ENCODE measurements at regions not wholly inside any gene's neighbourhood (a gene's known extent, or its start where the extent isn't known, plus 50 kb on each side); places are given as distances from the start of the nearest gene placed in this dataset.

DNA sequence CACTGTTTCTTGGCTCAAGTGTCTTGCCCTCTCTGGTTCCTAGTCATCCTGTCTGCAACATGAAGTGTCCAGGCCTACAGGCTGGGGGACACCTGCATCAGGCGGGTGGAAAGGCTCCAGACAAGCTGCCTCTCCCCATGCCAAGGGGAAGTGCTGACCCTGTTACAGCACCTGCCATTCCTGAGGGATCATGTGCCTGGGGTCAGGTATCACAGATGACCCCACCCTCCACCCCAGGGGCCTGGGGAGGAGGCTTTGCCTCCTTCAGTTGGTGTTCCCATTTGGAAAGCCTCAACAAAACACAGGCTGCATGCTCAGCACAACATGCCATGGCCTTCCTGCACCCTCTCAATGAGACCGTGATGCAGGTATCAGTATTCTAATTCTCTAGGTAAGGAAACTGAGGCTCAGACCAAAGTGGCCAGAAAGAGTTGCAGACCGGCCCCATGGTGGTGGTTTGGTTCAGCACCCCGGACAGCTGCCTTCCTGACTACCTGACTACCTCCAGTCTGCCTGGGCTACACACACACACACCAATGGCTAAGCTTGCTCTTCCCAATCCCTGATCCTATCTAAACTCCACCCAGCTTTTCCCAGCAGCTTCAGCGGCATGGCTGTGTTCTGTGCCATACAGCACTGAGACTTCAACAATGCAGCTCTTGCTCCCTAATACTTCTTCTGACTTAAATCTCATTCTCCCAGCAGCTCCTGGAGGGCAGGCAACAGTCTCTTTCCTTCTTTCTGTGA lies 69.7 kb upstream of the LINGO1 start:
- no peak for DNase-seq

DNA sequence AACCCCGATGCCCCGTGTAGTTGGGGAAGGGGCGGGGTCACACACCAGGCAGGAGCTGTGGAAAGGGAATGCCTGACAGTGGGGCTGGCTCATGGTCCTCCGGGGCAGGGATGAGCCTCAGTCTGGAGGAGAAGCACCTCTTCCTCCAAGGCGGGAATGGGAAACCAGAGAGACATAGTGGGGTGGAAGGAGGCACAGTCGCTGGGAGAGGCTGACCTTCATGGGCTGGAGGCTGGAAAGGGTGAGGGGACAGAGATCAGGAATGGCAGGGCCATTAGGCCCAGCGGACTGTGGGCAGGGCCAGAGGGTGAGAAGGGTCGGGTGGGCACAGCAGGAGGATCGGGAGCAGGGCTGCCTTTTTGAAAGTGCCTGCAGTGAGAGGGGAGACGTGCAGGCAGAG lies 65.8 kb upstream of the LINGO1 start:
- no peak for DNase-seq

DNA sequence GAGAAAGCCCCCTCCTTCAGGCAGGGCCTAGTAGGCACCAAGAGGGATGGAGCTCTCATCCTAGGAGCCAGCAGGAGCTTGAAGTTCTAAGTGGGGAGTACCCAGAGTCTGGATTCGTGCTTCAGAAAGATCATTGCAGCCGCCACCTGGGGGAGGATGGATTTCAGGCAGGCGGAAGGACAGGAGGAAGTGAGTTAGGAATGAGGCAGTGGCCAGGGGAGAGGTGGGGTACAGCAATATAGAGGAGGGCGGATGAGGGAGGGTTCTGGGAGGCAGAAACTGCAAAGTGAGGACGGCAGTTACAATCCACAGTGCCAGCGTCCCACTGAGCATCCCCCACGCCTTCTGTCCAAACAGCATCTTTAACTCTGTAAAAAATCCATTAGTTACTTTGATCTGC lies 65.2 kb upstream of the LINGO1 start:
- no peak for DNase-seq

DNA sequence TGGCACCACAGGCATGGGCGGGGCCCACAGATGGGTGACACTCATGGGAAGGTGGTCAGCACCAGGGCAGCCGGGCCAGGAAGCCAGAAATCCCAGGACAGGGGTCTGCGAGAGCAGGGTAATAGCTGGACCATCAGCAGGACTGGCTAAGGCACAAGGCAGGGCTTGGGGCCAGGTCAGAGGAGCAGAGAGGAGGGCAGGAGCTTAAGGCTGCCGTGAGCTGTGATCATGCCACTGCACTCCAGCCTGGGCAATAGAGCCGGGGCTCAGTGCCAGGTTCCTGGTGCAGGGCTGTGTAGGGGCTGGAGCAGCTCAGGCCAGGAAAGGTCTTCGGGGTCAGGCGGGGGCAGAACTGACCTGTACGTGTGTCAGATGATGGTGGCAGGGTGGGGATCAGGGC lies 64.2 kb upstream of the LINGO1 start:
- no peak for DNase-seq

DNA sequence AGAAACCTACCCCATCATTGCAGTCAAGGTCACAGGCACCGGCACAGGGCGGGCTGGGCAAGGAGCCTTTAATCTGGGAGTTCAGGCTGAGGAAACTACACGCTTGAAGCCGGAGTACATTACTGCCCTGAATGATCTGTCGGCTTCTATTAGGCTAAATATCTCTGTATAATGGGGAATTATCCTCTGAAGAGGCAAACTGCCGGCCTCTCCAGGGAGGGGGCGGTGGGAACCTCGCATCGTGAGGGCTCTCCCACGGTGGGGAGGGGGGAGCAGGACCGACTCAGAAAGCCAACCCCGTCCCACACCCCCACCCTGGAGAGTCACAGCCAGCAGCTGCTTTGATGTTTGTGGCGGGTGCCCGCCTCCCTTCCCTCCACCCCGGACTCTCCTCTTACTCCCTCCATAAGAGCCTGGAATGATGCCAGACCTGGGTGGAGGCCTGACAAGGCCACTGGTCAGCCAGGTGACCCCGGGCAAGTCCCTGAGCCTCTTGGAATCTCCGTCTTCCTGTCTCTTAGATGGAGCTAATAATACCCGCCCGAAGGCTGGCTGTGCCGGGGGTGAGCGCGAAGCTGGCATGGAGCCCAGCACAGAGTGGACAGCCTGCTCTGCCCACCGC lies 63.4 kb upstream of the LINGO1 start:
- DNase-seq, result no peak

DNA sequence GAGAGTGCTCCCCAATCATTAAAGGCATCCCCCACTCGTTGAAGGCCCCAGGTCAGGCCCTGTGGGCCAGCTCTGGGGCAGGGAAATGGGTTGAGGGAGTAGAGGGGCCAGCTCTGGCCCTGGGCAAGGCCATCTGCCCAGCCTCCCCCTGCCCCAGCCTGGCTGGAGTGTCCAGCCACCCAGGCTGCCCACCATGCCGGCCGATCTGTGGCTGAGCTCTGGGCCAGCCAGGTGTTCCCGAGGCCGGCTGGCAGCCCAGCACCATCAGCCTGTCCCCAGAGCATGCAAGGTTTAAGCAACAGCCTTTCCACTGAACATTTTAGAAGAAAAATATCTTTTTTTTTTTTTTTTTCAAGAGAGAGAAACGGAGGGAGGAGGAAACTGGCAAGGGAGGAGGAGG lies 62.8 kb upstream of the LINGO1 start:
- DNase-seq, result no peak

DNA sequence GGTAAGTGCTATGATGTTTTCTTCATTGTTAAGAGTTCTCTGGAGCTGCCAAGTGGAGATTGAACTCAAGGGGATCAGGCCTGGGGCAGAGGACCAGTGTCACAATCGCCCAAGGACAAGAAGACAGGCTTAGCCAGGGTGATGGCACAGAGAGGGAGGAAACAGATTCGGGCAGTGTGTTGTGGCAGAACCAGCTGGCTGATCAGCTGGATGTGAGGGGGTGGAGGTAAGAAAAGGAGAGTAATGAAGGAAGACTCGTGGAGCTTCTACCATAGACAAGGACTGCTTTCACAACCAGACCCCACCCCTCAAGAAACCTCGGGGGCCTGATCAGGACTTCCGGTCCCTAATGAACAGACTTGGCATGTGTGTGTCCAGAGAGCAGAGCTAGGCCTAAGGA lies 60.9 kb upstream of the LINGO1 start:
- no peak for DNase-seq

DNA sequence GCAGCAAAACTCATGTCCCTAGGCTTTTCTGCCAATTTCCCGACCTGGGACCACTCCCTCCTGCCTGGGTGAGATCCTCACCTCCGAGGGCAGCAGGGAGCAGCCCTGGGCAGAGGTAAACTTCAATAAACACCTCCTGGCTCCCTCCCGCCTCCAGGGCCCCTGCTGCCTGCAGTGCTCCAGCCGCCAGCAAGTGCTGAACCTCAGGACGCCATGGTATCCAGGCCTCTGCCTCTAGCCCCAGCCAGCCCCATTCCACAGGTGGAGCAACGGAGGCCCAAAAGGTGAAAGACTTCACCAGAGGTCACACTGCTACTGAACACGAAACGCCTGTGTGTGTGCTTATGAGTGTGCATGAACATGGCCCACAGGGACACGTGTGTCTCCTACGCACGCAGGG lies 59.9 kb upstream of the LINGO1 start:
- DNase-seq, result no peak

DNA sequence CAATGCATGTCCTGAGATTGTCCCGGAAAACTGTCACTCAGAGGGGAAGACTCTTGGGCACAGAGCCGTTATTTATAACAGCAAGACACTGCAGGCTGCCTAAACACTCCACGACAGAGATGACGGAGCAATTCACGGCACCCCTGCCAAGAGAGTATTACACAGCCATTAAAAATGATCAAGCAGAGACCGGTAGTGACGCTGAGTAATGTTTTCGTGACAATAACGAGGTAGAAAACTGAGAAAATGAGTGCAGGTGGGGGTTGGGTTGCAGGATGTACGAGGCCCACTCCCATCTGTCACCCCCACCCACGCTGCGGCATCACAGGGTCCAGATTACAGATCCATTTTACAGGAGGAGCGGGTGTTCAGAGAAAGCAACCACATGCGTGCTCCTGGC lies 58.9 kb upstream of the LINGO1 start:
- no peak for DNase-seq

DNA sequence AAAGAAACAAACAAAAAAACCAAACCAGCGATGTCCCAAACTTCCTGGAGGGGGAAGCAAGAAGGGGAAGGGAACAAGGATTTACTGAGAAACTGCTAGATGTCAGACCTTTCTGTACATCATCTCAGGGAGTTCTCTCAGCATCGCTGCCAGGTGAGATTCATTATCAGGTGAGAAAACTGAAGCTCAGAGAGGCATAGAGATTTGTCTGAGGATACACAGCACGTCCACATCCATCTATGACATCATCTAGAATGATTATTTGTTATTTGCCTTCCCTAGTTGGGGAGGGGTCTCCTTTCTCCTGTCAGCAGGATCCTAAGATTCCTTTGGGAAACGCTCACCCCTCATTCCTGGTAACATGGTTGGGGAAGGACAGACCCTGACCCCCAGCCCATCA lies 57.1 kb upstream of the LINGO1 start:
- DNase-seq, result no peak

DNA sequence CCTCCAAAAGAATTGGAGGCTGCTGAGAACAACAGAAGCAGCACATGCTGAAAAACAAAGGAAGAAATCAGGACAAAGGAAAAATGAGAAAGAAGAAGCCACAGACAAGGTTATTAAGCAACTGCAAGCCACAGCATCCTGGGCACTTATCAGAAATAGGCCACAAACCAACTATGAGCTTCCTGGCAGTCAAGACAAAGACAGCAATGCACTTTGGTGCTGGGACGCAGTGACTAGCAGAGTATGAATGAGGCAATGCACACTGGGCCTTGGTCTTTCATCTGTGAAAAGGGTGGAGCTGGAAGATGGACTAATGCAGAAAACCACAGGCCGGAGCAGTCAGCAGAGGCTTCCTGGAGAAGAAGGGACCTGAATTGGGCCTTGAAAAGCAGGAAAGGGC lies 56.0 kb upstream of the LINGO1 start:
- no peak for DNase-seq

DNA sequence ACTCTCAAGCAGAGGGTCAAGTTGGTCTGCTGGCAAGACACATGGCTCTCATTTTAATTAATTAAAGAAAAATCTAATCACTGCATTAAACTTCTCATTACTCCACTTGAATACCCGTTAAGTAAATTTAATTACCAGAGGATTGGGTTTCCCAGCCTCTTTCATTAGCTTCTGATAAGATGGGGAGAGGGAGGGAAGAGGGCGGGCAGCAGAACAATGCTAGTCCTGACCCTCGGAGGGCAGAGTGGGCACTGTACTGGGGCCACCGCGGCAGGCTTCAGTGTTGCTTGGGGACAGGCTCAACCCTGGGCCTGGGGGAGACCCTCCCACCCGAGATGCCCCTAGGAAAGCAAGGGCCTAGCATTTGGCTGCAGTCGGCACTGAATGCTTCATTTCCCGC lies 55.6 kb upstream of the LINGO1 start:
- no peak for DNase-seq

DNA sequence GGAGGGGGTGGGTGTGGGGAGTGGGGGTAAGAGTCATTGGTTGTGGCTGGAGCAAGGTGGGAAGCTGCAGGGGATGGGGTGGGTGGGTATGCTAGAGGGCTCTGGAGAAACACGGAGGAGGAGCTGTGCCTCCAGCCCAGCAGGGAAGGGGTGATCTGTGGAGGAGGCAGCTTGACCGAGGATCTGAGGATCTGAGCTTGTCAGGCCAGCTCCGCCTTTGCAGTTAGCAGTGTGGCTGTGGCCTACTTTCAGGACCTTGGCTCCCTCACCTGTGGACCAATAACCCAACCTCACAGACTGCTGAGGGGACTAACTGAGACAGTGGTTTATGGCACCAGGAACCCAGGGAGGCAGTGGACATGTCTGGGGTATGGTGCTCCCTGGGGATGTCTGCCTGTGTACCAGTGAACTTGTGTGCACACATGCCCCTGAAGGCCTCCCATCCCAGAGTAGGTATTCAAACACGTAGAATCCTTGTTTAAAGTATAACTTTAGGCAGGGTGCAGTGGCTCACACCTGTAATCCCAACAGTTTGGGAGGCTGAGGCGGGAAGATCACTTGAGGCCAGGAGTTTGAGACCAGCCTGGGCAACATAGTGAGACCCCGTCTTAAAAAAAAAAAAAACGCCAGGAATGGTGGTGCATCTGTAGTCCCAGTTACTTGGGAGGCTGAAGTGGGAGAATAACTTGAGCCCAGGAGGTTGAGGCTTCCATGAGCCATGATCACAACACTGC lies 52.5 kb upstream of the LINGO1 start:
- no peak for DNase-seq

DNA sequence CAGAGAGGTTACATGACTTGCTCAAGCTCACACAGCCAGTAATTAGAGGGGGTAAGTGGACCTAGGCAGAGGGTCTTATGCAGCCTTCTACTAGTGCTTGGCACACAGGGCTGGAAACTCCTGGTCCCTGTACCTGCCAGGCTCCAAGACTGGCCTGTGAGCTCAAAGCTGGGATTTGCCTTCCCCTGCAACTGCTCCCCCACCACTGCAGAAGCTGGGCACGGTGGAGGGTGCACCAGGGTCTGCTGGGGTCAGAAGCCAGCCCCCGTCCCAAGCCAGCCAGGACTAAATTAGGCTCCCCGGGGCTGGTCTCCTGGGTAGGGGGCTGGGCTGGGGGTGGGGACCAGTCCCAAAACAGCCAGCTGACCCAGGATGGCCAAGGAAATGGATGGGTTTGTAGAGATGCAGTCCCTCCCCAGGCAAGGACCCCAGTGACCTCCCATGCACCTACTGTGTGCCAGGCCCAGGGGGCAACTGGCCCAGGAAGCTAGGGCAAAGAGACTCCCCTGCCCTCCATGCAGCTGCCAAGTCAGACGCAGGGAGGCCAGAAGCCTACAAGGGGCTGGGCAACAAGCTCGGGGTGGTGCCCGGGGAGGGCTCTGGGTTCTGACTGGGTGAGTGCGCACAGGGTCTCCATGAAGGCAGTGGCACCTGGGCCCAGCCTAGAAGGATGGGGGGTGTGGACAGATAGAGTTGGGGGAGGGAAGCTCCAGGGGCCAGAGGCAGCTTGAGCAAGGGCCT lies 51.8 kb upstream of the LINGO1 start:
- no peak for DNase-seq

DNA sequence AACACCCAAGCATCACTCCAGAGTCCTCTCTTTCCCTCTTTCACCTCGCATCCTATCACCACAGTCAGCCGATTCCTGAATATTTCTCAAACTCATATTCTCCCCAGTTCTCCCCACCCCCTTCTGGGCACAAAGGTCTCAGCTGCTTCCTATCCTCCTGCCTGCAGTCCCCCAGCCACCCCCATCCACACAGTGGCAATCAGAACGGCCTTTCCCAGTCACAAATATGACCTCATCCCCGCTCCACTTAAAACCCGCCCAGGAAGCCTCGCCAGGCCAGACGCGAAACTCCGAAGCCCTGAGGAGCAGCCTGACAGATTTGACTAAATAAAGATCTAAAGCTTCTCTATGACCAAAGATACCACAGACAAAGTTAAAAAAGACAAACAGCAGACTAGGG lies 49.9 kb upstream of the LINGO1 start:
- DNase-seq, result no peak

All from activated CD4-positive, CD25-positive, alpha-beta regulatory T cell treated with anti-CD3 and anti-CD28 coated beads, Interleukin-2, amount 50 U/mL, for 72 hours (primary cell).